ENCODE measurements at regions not wholly inside any gene's neighbourhood (a gene's known extent, or its start where the extent isn't known, plus 50 kb on each side); places are given as distances from the start of the nearest gene placed in this dataset.

DNA sequence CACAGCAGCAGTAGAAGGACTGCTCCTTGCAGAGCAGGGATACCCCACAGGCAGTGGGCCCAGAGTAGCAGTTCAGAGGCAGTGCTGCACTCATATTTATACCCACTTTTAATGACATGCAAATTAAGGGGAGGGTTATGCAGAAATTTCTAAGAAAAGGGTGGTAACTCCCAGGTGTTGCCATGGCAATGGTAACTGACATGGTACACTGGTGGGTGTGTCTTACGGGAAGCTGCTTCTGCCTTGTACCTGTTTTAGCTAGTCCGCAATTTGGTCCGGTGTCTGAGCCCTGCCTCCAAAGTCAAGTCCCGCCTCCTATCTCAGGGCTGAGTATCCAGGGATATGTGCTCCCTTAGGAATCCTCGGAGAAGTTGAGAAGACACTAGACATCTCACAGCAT lies 79.2 kb upstream of the UQCRFS1 start:
- TF ChIP-seq, protein P1, sequence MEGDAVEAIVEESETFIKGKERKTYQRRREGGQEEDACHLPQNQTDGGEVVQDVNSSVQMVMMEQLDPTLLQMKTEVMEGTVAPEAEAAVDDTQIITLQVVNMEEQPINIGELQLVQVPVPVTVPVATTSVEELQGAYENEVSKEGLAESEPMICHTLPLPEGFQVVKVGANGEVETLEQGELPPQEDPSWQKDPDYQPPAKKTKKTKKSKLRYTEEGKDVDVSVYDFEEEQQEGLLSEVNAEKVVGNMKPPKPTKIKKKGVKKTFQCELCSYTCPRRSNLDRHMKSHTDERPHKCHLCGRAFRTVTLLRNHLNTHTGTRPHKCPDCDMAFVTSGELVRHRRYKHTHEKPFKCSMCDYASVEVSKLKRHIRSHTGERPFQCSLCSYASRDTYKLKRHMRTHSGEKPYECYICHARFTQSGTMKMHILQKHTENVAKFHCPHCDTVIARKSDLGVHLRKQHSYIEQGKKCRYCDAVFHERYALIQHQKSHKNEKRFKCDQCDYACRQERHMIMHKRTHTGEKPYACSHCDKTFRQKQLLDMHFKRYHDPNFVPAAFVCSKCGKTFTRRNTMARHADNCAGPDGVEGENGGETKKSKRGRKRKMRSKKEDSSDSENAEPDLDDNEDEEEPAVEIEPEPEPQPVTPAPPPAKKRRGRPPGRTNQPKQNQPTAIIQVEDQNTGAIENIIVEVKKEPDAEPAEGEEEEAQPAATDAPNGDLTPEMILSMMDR (IDR thresholded peaks at IDR 0.05; ENCODE audit: borderline replicate concordance, extremely low read depth, low read length, poor library complexity, severe bottlenecking): no peak
- no peak for TF ChIP-seq EZH2 (IDR thresholded peaks at IDR 0.05; ENCODE audit: borderline replicate concordance, low read depth, low read length, severe bottlenecking)

All from DND-41 (cell line).